ENCODE measurements at regions not wholly inside any gene's neighbourhood (a gene's known extent, or its start where the extent isn't known, plus 50 kb on each side); places are given as distances from the start of the nearest gene placed in this dataset.
"Not testable (repeated sequence)": the region's sequence is repeated elsewhere in the genome, so short reads cannot be mapped to it uniquely, and the experiment has no call there.

GRCh38 chr21:8993943-8994639, 1527.3 kb upstream of the TPTE start:
- Histone ChIP-seq H3K4me1 (ENCODE audit: control insufficient read depth, extremely low read depth, insufficient read depth, low read length) (no peaks in the 10 kb centered on the region), H3K27ac (ENCODE audit: insufficient read depth, low read length) (no peak overlapping the region), H2AFZ (ENCODE audit: low read length) (no peak overlapping the region), H3K9ac (ENCODE audit: insufficient read depth, low read length) (no peak overlapping the region), H3K27me3 (ENCODE audit: control insufficient read depth, insufficient read depth, low read length) (no peaks in the 10 kb centered on the region), H4K20me1 (ENCODE audit: control insufficient read depth, extremely low read depth, insufficient read depth, low read length) (no peaks in the 10 kb centered on the region), H3K4me3 (replicated peaks in 1 of 4; ENCODE audit: control extremely low read depth in 1 of 4, insufficient read depth in 1 of 4, low read depth in 3 of 4, low read length in 4 of 4) (no peak overlapping the region), H3K36me3 (ENCODE audit: control insufficient read depth, insufficient read depth, low read length) (no peaks in the 10 kb centered on the region), H3K9me3 (ENCODE audit: control insufficient read depth, insufficient read depth, low read depth, low read length) (peaks cover 11% of the 10 kb centered on the region), H3K79me2 (ENCODE audit: control insufficient read depth, insufficient read depth, low read length) (no peaks in the 10 kb centered on the region), H3K4me2 (ENCODE audit: extremely low read depth, insufficient read depth, low read length) (no peak overlapping the region)
- peak in 1 of 2 donors; percentile 40 for DNase-seq (ENCODE audit: low read depth in 2 of 2)
- no peak for TF ChIP-seq CTCF (conservative IDR thresholded peaks at IDR 0.05 in 1 of 2, IDR thresholded peaks at IDR 0.05 in 1 of 2; ENCODE audit: low read depth in 1 of 2, low read length in 2 of 2)
- no peak for TF ChIP-seq EZH2 (IDR thresholded peaks at IDR 0.05; ENCODE audit: low read length, missing control alignments)

- no peaks in the 10 kb centered on the region for H3K27me3 ChIP-seq (ENCODE audit: control insufficient read depth, insufficient read depth, low read length)
- no peak overlapping the region for H3K4me2 ChIP-seq (ENCODE audit: extremely low read depth, insufficient read depth, low read length)
- no peaks in the 10 kb centered on the region for H3K4me1 ChIP-seq (ENCODE audit: control insufficient read depth, extremely low read depth, insufficient read depth, low read length)
- TF ChIP-seq CTCF (conservative IDR thresholded peaks at IDR 0.05 in 1 of 2, IDR thresholded peaks at IDR 0.05 in 1 of 2; ENCODE audit: low read depth in 1 of 2, low read length in 2 of 2): no peak
- TF ChIP-seq EZH2 (IDR thresholded peaks at IDR 0.05; ENCODE audit: low read length, missing control alignments): no peak
- no peak overlapping the region for H3K4me3 ChIP-seq (replicated peaks in 1 of 4; ENCODE audit: control extremely low read depth in 1 of 4, insufficient read depth in 1 of 4, low read depth in 3 of 4, low read length in 4 of 4)
- no peak overlapping the region for H3K27ac ChIP-seq (ENCODE audit: insufficient read depth, low read length)
- no peak overlapping the region for H3K9ac ChIP-seq (ENCODE audit: insufficient read depth, low read length)
- peak in 1 of 2 donors; percentile 37 for DNase-seq (ENCODE audit: low read depth in 2 of 2)
- peaks cover 11% of the 10 kb centered on the region for H3K9me3 ChIP-seq (ENCODE audit: control insufficient read depth, insufficient read depth, low read depth, low read length)
- no peaks in the 10 kb centered on the region for H3K79me2 ChIP-seq (ENCODE audit: control insufficient read depth, insufficient read depth, low read length)
- H2AFZ ChIP-seq (ENCODE audit: low read length): no peak overlapping the region
- H4K20me1 ChIP-seq (ENCODE audit: control insufficient read depth, extremely low read depth, insufficient read depth, low read length): no peaks in the 10 kb centered on the region
- H3K36me3 ChIP-seq (ENCODE audit: control insufficient read depth, insufficient read depth, low read length): no peaks in the 10 kb centered on the region
Observed at GRCh38 chr21:8994640-8995511, 1526.5 kb upstream of the TPTE start.

DNA sequence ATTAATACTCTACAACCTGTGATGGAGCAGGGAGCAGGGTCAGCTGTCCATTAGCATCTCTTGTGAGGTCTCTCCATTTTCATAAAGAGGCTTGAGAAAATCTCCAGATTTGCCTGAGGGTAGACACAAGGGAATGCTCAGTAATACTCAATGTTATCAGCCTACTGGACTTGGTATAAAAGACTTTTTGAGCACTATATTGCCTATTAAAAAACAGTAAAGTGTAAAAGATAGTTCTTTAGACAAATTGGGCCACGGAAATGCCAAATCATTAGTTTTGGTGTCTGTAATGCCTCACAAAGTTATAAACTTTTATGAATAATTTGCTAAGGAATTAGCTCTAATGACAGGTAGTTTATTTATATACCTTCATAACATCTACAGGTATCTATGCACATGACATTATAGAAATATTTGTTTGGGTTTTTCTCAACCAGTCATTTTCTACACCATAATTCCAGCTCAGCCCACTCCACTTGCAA, 1524.9 kb upstream of the TPTE start:
- H3K9ac ChIP-seq (ENCODE audit: insufficient read depth, low read length); H3K79me2 ChIP-seq (ENCODE audit: control insufficient read depth, insufficient read depth, low read length); H3K9me3 ChIP-seq (ENCODE audit: control insufficient read depth, insufficient read depth, low read depth, low read length); DNase-seq (ENCODE audit: low read depth in 2 of 2); H3K27ac ChIP-seq (ENCODE audit: insufficient read depth, low read length); H3K4me2 ChIP-seq (ENCODE audit: extremely low read depth, insufficient read depth, low read length); H3K4me3 ChIP-seq (replicated peaks in 1 of 4; ENCODE audit: control extremely low read depth in 1 of 4, insufficient read depth in 1 of 4, low read depth in 3 of 4, low read length in 4 of 4); H2AFZ ChIP-seq (ENCODE audit: low read length); H4K20me1 ChIP-seq (ENCODE audit: control insufficient read depth, extremely low read depth, insufficient read depth, low read length); H3K27me3 ChIP-seq (ENCODE audit: control insufficient read depth, insufficient read depth, low read length); H3K36me3 ChIP-seq (ENCODE audit: control insufficient read depth, insufficient read depth, low read length); H3K4me1 ChIP-seq (ENCODE audit: control insufficient read depth, extremely low read depth, insufficient read depth, low read length): not testable (repeated sequence)
